PC-3 (cell line): ENCODE measurements at regions not wholly inside any gene's neighbourhood (a gene's known extent, or its start where the extent isn't known, plus 50 kb on each side); places are given as distances from the start of the nearest gene placed in this dataset.

ENCODE experiments used
- ATAC-seq: fragments of 200-7000 bp; cut with Tn5 transposase; 2 replicates; pipeline ENCODE4 v1.9.1; 2020; ENCODE audit warnings: mild to moderate bottlenecking, moderate library complexity
- BruUV-seq: library from RNA; stranded (reverse); fragments of 400-500 nt; replicated peaks from 2 replicates; lab custom pipeline; 2021; lab: Mats Ljungman, UMichigan
- CTCF ChIA-PET: fragments of 300-600 bp; sonication (Branson Sonifier 250); formaldehyde crosslinking; loops from one replicate; lab custom pipeline; 2022; ENCODE audit warnings: antibody characterized with exemption; lab: Charles Lee
- POLR2A ChIA-PET: fragments of 300-600 bp; sonication (Branson Sonifier 250); formaldehyde crosslinking; loops from one replicate; lab custom pipeline; 2022; ENCODE audit warnings: antibody characterized with exemption; ENCODE audit not compliant: unreplicated experiment; lab: Charles Lee
- DNase-seq: peaks from one replicate; pipeline ENCODE4 v3.0.0-alpha.2; 2015
- H2AFZ ChIP-seq: fragments of 300-600 bp; sonication (generic); 2 replicates; pipeline ENCODE4 v1.6.0; 2016; ENCODE audit warnings: antibody characterized with exemption, low read length
- H3F3A ChIP-seq: fragments of 300-600 bp; sonication (generic); one replicate; pipeline ENCODE4 v1.6.0; 2017; ENCODE audit warnings: antibody characterized with exemption, low read length, control low read depth, mild to moderate bottlenecking; ENCODE audit not compliant: unreplicated experiment
- H3K27ac ChIP-seq: fragments of 300-600 bp; sonication (generic); 2 replicates; pipeline ENCODE4 v1.5.1; 2016; ENCODE audit warnings: mild to moderate bottlenecking, low read length
- H3K27me3 ChIP-seq: fragments of 300-600 bp; sonication (generic); 2 replicates; pipeline ENCODE4 v1.6.1; 2016; ENCODE audit warnings: low read length, mixed read lengths
- H3K36me3 ChIP-seq: fragments of 300-600 bp; sonication (generic); 2 replicates; pipeline ENCODE4 v1.6.1; 2016; ENCODE audit warnings: low read depth, mixed run types, low read length, mixed read lengths
- H3K4me1 ChIP-seq: fragments of 300-600 bp; sonication (generic); 2 replicates; pipeline ENCODE4 v1.5.1; 2016; ENCODE audit warnings: low read length; ENCODE audit not compliant: insufficient read depth
- H3K4me2 ChIP-seq: fragments of 300-600 bp; sonication (generic); 2 replicates; pipeline ENCODE4 v1.6.0; 2016; ENCODE audit warnings: low read length
- H3K4me3 ChIP-seq: fragments of 300-600 bp; sonication (generic); 2 replicates; pipeline ENCODE4 v1.5.1; 2016; ENCODE audit warnings: mild to moderate bottlenecking, low read length, mixed read lengths
- H3K79me2 ChIP-seq: fragments of 300-600 bp; sonication (generic); 2 replicates; pipeline ENCODE4 v1.6.1; 2017; ENCODE audit warnings: low read length, mixed read lengths
- H3K9ac ChIP-seq: fragments of 300-600 bp; sonication (generic); 2 replicates; pipeline ENCODE4 v1.6.0; 2016; ENCODE audit warnings: mild to moderate bottlenecking, low read length
- H3K9me2 ChIP-seq: fragments of 300-600 bp; sonication (generic); replicated peaks from 2 replicates; pipeline ENCODE4 v1.6.1; 2016; ENCODE audit warnings: mixed run types, low read length, mixed read lengths
- H3K9me3 ChIP-seq: fragments of 300-600 bp; sonication (generic); 2 replicates; pipeline ENCODE4 v1.6.1; 2016; ENCODE audit warnings: low read length, mixed read lengths
- H4K20me1 ChIP-seq: fragments of 300-600 bp; sonication (generic); 2 replicates; pipeline ENCODE4 v1.6.1; 2016; ENCODE audit warnings: low read length, mixed read lengths
- CTCF ChIP-seq: fragments of 300-600 bp; sonication (generic); conservative IDR thresholded peaks from 2 replicates; pipeline ENCODE4 v1.5.1; 2017; ENCODE audit warnings: antibody characterized with exemption, low read depth, mild to moderate bottlenecking, low read length
- EZH2 ChIP-seq: fragments of 300-600 bp; sonication (generic); IDR thresholded peaks from one replicate; pipeline ENCODE4 v1.6.1; 2017; ENCODE audit warnings: antibody characterized with exemption, mild to moderate bottlenecking, low read length; ENCODE audit not compliant: unreplicated experiment
- EZH2phosphoT487 ChIP-seq: fragments of 300-600 bp; sonication (generic); IDR thresholded peaks from 2 replicates; pipeline ENCODE4 v1.6.1; 2018; ENCODE audit warnings: mild to moderate bottlenecking, antibody characterized with exemption, low read length, borderline replicate concordance
- intact Hi-C: fragments of 100-400 bp; cut with micrococcal nuclease; formaldehyde crosslinking; loops from 2 replicates; pipeline ENCODE4 v1.9.0; 2023

- CTCF ChIA-PET = interaction anchor here (0.6 kb wide), 1 partner anchor 10 kb away, joined by 4 read pairs; no protein-coding TSS in a partner anchor
- peak; percentile 92 for DNase-seq
- TF ChIP-seq EZH2phosphoT487 = no peak
- Histone ChIP-seq H3K79me2 (no peaks in the 10 kb centered on the region), H3F3A (no peaks in the 10 kb centered on the region), H3K9ac (no peak overlapping the region), H3K4me1 (peaks cover 16% of the 10 kb centered on the region), H3K27me3 (no peaks in the 10 kb centered on the region), H4K20me1 (no peaks in the 10 kb centered on the region), H2AFZ (no peak overlapping the region), H3K9me2 (0 out of 2 replicates have a peak, but pooled peaks cover 4% of the 10 kb centered on the region), H3K9me3 (no peaks in the 10 kb centered on the region), H3K36me3 (no peaks in the 10 kb centered on the region), H3K4me2 (peak overlapping the region; percentile 28; the same call in 1 of the 2 replicates), H3K27ac (0 out of 2 replicates have a peak overlapping the region, but pooled peaks have one; percentile 17), H3K4me3 (no peak overlapping the region)
- BruUV-seq = no TSS peak
- intact Hi-C loops = no loop called here
- peak; percentile 86 for ATAC-seq
- POLR2A ChIA-PET = interaction anchor here (0.7 kb wide), 1 partner anchor 1611 kb away, joined by 10 read pairs; no protein-coding TSS in a partner anchor
Measured at GRCh38 chr3:99013777-99014315, 112.4 kb upstream of the DCBLD2 start.

- peak; percentile 26 for DNase-seq
- H3F3A ChIP-seq = no peaks in the 10 kb centered on the region
Measured at GRCh38 chr3:99013077-99013476, 111.6 kb upstream of the DCBLD2 start.

GRCh38 chr3:99012051-99012450 lies 110.6 kb upstream of the DCBLD2 start:
- Histone ChIP-seq H3K27me3 (no peaks in the 10 kb centered on the region), H3K9me2 (no peaks in the 10 kb centered on the region), H2AFZ (no peak overlapping the region), H3K27ac (no peak overlapping the region), H3F3A (no peaks in the 10 kb centered on the region), H3K9me3 (no peaks in the 10 kb centered on the region), H3K9ac (no peak overlapping the region), H3K36me3 (no peaks in the 10 kb centered on the region), H3K79me2 (no peaks in the 10 kb centered on the region), H3K4me1 (peaks cover 16% of the 10 kb centered on the region), H4K20me1 (no peaks in the 10 kb centered on the region), H3K4me2 (no peak overlapping the region), H3K4me3 (no peak overlapping the region)
- ChIA-PET CTCF (interaction anchor here (0.6 kb wide), 1 partner anchor 495 kb away, joined by 3 read pairs; no protein-coding TSS in a partner anchor), POLR2A (no interaction called here)
- TF ChIP-seq EZH2phosphoT487 (no peak), EZH2 (no peak), CTCF (no peak)
- no TSS peak for BruUV-seq
- intact Hi-C loops = no loop called here
- no peak for ATAC-seq
- no peak for DNase-seq

More at GRCh38 chr3:99013077-99013476, 111.6 kb upstream of the DCBLD2 start:
- Histone ChIP-seq H3K27ac (no peak overlapping the region), H3K9ac (no peak overlapping the region), H3K4me3 (no peak overlapping the region), H3K79me2 (no peaks in the 10 kb centered on the region), H2AFZ (no peak overlapping the region), H3K9me3 (no peaks in the 10 kb centered on the region), H3K27me3 (no peaks in the 10 kb centered on the region), H3K36me3 (no peaks in the 10 kb centered on the region), H4K20me1 (no peaks in the 10 kb centered on the region), H3K9me2 (0 out of 2 replicates have a peak, but pooled peaks cover 4% of the 10 kb centered on the region), H3K4me2 (no peak overlapping the region), H3K4me1 (peaks cover 16% of the 10 kb centered on the region)
- TF ChIP-seq CTCF = peak; percentile 57; the same call in 1 of the 2 replicates
- no peak for TF ChIP-seq EZH2
- CTCF ChIA-PET = interaction anchor here (0.6 kb wide), 1 partner anchor 11 kb away, joined by 4 read pairs; no protein-coding TSS in a partner anchor
- ATAC-seq = peak; percentile 51; the same call in 1 of the 2 replicates
- POLR2A ChIA-PET = no interaction called here
- intact Hi-C loops = no loop called here
- no TSS peak for BruUV-seq
